ENCODE measurements at regions not wholly inside any gene's neighbourhood (a gene's known extent, or its start where the extent isn't known, plus 50 kb on each side); places are given as distances from the start of the nearest gene placed in this dataset.

- no peak for TF ChIP-seq ZBTB40 (IDR thresholded peaks at IDR 0.05; ENCODE audit: borderline replicate concordance)
- TF ChIP-seq BCL11A (IDR thresholded peaks at IDR 0.05; ENCODE audit: low read depth, low read length), result no peak
Observed at GRCh38 chr2:19607400-19607799, 249.0 kb upstream of the OSR1 start (continued).

GRCh38 chr2:19600982-19601381 lies 242.6 kb upstream of the OSR1 start:
- H2AFZ ChIP-seq (ENCODE audit: control insufficient read depth, low read depth, low read length), result no peak overlapping the region
- no peak overlapping the region for H3K9ac ChIP-seq (ENCODE audit: control insufficient read depth, insufficient read depth, low read length)
- RAD21 ChIA-PET (ENCODE audit: unreplicated experiment), result no interaction called here
- ATAC-seq (no peak), DNase-seq (ENCODE audit: low read depth, low spot score) (no peak), FAIRE-seq (no peak)
- no peak overlapping the region for H3K27ac ChIP-seq (ENCODE audit: control insufficient read depth, insufficient read depth)
- POLR2A ChIA-PET, result no interaction called here
- no peaks in the 10 kb centered on the region for H4K20me1 ChIP-seq (ENCODE audit: control insufficient read depth, insufficient read depth)
- CTCF ChIA-PET, result no interaction called here
- H3K36me3 ChIP-seq (ENCODE audit: control insufficient read depth in 2 of 2, insufficient read depth in 2 of 2, low read length in 1 of 2), result no peaks in the 10 kb centered on the region
- 0% methylated on average over 2 of the region's 2 CpGs for WGBS (ENCODE audit: insufficient coverage, insufficient replicate concordance, low lambda C conversion rate, missing lambda C conversion rate)
- no peaks in the 10 kb centered on the region for H3K27me3 ChIP-seq (replicated peaks in 1 of 2; ENCODE audit: control insufficient read depth in 2 of 2, insufficient read depth in 2 of 2, low read length in 1 of 2)
- no peaks in the 10 kb centered on the region for H3K4me1 ChIP-seq (ENCODE audit: control insufficient read depth, insufficient read depth, low read length)
- no peak overlapping the region for H3K4me3 ChIP-seq
- H3K79me2 ChIP-seq (ENCODE audit: control insufficient read depth, insufficient read depth, low read length), result no peaks in the 10 kb centered on the region
- SMC1A ChIA-PET (ENCODE audit: uncharacterized antibody, unreplicated experiment), result no interaction called here
- intact Hi-C loops (cut with micrococcal nuclease; ENCODE audit: unreplicated experiment), result no loop called here
- H3K9me3 ChIP-seq (replicated peaks; ENCODE audit: control insufficient read depth, insufficient read depth, low read length), result no peaks in the 10 kb centered on the region
- in situ Hi-C loops (cut with MboI), result no loop called here
- no TSS peak for BruUV-seq (replicated peaks)
- H3K4me2 ChIP-seq (ENCODE audit: control insufficient read depth, insufficient read depth), result no peak overlapping the region
- TF ChIP-seq ZNF207 (IDR thresholded peaks at IDR 0.05; ENCODE audit: borderline replicate concordance) (no peak), NFXL1 (IDR thresholded peaks at IDR 0.05; ENCODE audit: borderline replicate concordance) (no peak), CBX3 (IDR thresholded peaks at IDR 0.05; ENCODE audit: borderline replicate concordance, low read depth) (no peak), SREBF1 (IDR thresholded peaks at IDR 0.05; ENCODE audit: low read length) (no peak), CTCF (IDR thresholded peaks at IDR 0.05 in 2 of 3, conservative IDR thresholded peaks at IDR 0.05 in 1 of 3; ENCODE audit: control insufficient read depth in 2 of 3, extremely low read depth in 1 of 3, insufficient read depth in 1 of 3, low read depth in 3 of 3, low read length in 3 of 3) (no peak), TARDBP (IDR thresholded peaks at IDR 0.05; ENCODE audit: borderline replicate concordance) (no peak), RELB (IDR thresholded peaks at IDR 0.05; ENCODE audit: low read depth) (no peak), POLR2AphosphoS5 (IDR thresholded peaks at IDR 0.05; ENCODE audit: low read length) (no peak), BCL11A (IDR thresholded peaks at IDR 0.05; ENCODE audit: low read depth, low read length) (no peak), CBFB (IDR thresholded peaks at IDR 0.05; ENCODE audit: low read depth) (no peak), ZNF274 (IDR thresholded peaks at IDR 0.05; ENCODE audit: insufficient read depth, insufficient read length) (no peak), USF2 (IDR thresholded peaks at IDR 0.05; ENCODE audit: borderline replicate concordance, low read depth, low read length) (no peak), TAF1 (IDR thresholded peaks at IDR 0.05; ENCODE audit: borderline replicate concordance, low read depth, low read length) (no peak), STAT3 (IDR thresholded peaks at IDR 0.05; ENCODE audit: low read depth, low read length) (no peak), PAX5 (IDR thresholded peaks at IDR 0.05; ENCODE audit: borderline replicate concordance, low read depth, low read length) (no peak)

Measured in GM12878 (cell line).